Heart left ventricle (tissue), 13 donors: ENCODE measurements at regions not wholly inside any gene's neighbourhood (a gene's known extent, or its start where the extent isn't known, plus 50 kb on each side); places are given as distances from the start of the nearest gene placed in this dataset.

ENCODE experiments used
- POLR2A ChIP-seq, 2 donors: fragments of 450-650 bp; IDR thresholded peaks; one replicate each; pipeline ENCODE4 v1.6.1; 2017; ENCODE audit warnings: antibody characterized with exemption in 2 of 2, mild to moderate bottlenecking in 2 of 2, moderate library complexity in 2 of 2
- TF ChIP-seq, protein P1 (sequence below), 12 donors: fragments of 200-600 bp; sonication (generic) in 4 of 12; IDR thresholded peaks; one replicate each; pipeline versions ENCODE4 v1.5.0 to v1.8.0; 2018 to 2022; ENCODE audit warnings: antibody characterized with exemption in 12 of 12, mild to moderate bottlenecking in 5 of 12
- donor health status: ischemic (EF 13 %, LVEDD 7.1; RV severe dilation, severe dysfunction).
- donor health status: DM: no; HTN: yes; CAD: no.
- donor health status: DM: no; HTN: no; CAD: no.
- donor health status: ischemic (EF 25% LVEDD 6.9; RV normal size, moderate dysfunction).
- donor health status: ischemic (EF 25% LVEDD 5.7; RV mildly dilated, moderate dysfunction).
- donor health status: ischemic (EF 35%, LVEDD 5.7; RV mildly dilated, moderate dysfunction).
- donor health status: nonischemic (EF 11% LVEDD 7.7; RV severe dilation, severe dysfunction).
- donor health status: DM: yes; HTN: yes; CAD: no.
- donor health status: PGD.
- donor health status: ischemic (EF 29% LVEDD 5.4; RV normal size, mild dysfunction).
- donor health status: nonischemic (EF 23%, LVEDD 6.1; RV moderate dilation, normal function).

DNA sequence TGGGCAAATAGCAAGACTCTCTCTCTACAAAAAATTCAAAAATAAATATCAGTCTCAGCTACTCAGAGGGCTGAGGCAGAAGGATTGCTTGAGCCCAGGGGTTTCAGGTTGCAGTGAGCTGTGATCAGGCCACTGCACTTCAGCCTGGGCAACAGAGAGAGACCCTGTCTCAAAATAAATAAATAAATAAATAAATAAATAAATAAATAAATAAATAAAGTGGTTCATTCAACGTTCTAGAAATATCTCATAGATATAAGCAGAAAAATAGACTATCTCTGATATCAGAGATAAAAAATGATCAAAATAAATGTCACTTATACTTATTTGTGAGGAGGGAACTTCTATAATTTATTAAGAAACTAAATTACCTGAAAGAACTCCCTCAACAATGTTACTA lies 480.9 kb downstream of the FBXO15 start:
- TF ChIP-seq, protein P1, sequence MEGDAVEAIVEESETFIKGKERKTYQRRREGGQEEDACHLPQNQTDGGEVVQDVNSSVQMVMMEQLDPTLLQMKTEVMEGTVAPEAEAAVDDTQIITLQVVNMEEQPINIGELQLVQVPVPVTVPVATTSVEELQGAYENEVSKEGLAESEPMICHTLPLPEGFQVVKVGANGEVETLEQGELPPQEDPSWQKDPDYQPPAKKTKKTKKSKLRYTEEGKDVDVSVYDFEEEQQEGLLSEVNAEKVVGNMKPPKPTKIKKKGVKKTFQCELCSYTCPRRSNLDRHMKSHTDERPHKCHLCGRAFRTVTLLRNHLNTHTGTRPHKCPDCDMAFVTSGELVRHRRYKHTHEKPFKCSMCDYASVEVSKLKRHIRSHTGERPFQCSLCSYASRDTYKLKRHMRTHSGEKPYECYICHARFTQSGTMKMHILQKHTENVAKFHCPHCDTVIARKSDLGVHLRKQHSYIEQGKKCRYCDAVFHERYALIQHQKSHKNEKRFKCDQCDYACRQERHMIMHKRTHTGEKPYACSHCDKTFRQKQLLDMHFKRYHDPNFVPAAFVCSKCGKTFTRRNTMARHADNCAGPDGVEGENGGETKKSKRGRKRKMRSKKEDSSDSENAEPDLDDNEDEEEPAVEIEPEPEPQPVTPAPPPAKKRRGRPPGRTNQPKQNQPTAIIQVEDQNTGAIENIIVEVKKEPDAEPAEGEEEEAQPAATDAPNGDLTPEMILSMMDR (IDR thresholded peaks at IDR 0.05) = no peak
- TF ChIP-seq POLR2A (IDR thresholded peaks at IDR 0.05) = no peak
